AG04450 (cell line): ENCODE measurements at regions not wholly inside any gene's neighbourhood (a gene's known extent, or its start where the extent isn't known, plus 50 kb on each side); places are given as distances from the start of the nearest gene placed in this dataset.

Source experiments
- CTCF ChIA-PET: fragments of 300-600, 350-600 bp; formaldehyde crosslinking; extraction: SDS; loops from one replicate; lab custom pipeline; 2022; ENCODE audit warnings: antibody characterized with exemption, inconsistent platforms; lab: Charles Lee
- POLR2A ChIA-PET: fragments of 350-600 bp; formaldehyde crosslinking; extraction: SDS; loops from one replicate; lab custom pipeline; 2021; ENCODE audit warnings: antibody characterized with exemption, inconsistent platforms; lab: Yijun Ruan, JAX
- DNase-seq: peaks from one replicate; pipeline ENCODE4 v3.0.0-alpha.2; 2011; ENCODE audit warnings: low read depth, low spot score
- H3K27ac ChIP-seq: one replicate; pipeline ENCODE4 v1.5.1; 2012; ENCODE audit warnings: low read depth, low read length, control low read depth
- H3K27me3 ChIP-seq: one replicate; pipeline ENCODE4 v1.6.0; 2012; ENCODE audit warnings: low read length; ENCODE audit not compliant: control insufficient read depth, insufficient read depth
- H3K4me3 ChIP-seq: 2 replicates; pipeline ENCODE4 v1.5.1; 2011; ENCODE audit warnings: mild to moderate bottlenecking, low read depth, low read length, control low read depth
- H3K9me3 ChIP-seq: 2 replicates; pipeline ENCODE4 v1.5.1; 2012; ENCODE audit warnings: low read length; ENCODE audit not compliant: control insufficient read depth, insufficient read depth
- TF ChIP-seq, protein P1 (sequence below): IDR thresholded peaks from 2 replicates; pipeline ENCODE4 v1.5.1; 2011; ENCODE audit warnings: low read depth, low read length, control low read depth, inconsistent platforms

DNA sequence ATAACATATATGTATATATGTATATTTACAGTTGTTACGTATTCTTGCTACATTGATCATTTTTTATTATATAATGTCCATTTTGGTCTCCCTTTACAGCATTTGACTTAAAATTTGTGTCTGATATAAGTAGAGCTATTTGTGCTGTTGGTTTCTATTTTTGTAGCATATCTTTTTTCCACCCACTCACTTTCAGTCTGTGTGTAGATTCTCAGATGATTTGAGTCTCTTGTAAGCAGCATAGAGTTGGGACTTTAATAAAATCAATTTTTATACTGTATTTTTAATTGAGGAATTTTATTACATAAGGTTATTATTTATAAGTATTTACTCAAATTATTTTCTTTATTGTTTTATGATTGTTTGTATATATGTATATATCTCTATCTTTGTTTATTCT is 1293.7 kb downstream of the TMEM121 start:
- CTCF ChIA-PET, result no interaction called here
- POLR2A ChIA-PET, result no interaction called here
- no peak overlapping the region for H3K4me3 ChIP-seq
- no peaks in the 10 kb centered on the region for H3K27me3 ChIP-seq
- H3K9me3 ChIP-seq, result peaks cover 20% of the 10 kb centered on the region
- no peak for DNase-seq
- no peak overlapping the region for H3K27ac ChIP-seq
- TF ChIP-seq, protein P1, sequence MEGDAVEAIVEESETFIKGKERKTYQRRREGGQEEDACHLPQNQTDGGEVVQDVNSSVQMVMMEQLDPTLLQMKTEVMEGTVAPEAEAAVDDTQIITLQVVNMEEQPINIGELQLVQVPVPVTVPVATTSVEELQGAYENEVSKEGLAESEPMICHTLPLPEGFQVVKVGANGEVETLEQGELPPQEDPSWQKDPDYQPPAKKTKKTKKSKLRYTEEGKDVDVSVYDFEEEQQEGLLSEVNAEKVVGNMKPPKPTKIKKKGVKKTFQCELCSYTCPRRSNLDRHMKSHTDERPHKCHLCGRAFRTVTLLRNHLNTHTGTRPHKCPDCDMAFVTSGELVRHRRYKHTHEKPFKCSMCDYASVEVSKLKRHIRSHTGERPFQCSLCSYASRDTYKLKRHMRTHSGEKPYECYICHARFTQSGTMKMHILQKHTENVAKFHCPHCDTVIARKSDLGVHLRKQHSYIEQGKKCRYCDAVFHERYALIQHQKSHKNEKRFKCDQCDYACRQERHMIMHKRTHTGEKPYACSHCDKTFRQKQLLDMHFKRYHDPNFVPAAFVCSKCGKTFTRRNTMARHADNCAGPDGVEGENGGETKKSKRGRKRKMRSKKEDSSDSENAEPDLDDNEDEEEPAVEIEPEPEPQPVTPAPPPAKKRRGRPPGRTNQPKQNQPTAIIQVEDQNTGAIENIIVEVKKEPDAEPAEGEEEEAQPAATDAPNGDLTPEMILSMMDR, result no peak

- H3K27me3 ChIP-seq, result no peaks in the 10 kb centered on the region
- no peak for DNase-seq
- ChIA-PET POLR2A (no interaction called here), CTCF (no interaction called here)
- peaks cover 20% of the 10 kb centered on the region for H3K9me3 ChIP-seq
- TF ChIP-seq, protein P1, result no peak
- no peak overlapping the region for H3K27ac ChIP-seq
- no peak overlapping the region for H3K4me3 ChIP-seq
Observed at GRCh38 chr14:106821119-106821518, 1294.7 kb downstream of the TMEM121 start.

GRCh38 chr14:106822905-106823304 is 1296.5 kb downstream of the TMEM121 start:
- Histone ChIP-seq H3K27ac (no peak overlapping the region), H3K9me3 (peaks cover 22% of the 10 kb centered on the region), H3K4me3 (no peak overlapping the region), H3K27me3 (no peaks in the 10 kb centered on the region)
- DNase-seq, result no peak
- POLR2A ChIA-PET, result no interaction called here
- TF ChIP-seq, protein P1, result no peak
- CTCF ChIA-PET, result no interaction called here

DNA sequence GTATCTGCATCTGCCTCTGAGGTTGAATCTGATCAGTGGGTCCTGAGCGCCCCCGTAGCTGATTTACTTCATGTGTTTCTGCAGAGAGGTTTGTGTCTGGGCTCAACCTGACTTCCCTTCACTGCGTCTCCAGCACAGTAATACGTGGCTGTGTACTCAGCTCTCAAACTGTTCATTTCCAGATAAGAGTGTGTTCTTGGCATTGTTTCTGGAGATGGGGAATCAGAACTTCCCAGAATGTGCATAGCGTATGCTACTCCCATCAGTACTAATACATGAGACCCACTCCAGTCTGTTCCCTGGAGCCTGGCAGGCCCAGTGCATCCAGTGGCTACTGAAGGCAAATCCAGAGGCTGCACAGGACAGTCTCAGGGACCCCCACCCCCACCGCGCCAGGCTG is 1297.2 kb downstream of the TMEM121 start:
- no peak for DNase-seq
- Histone ChIP-seq H3K9me3 (peaks cover 21% of the 10 kb centered on the region), H3K4me3 (no peak overlapping the region), H3K27ac (no peak overlapping the region), H3K27me3 (no peaks in the 10 kb centered on the region)
- CTCF ChIA-PET, result no interaction called here
- TF ChIP-seq, protein P1, result no peak
- POLR2A ChIA-PET, result no interaction called here

DNA sequence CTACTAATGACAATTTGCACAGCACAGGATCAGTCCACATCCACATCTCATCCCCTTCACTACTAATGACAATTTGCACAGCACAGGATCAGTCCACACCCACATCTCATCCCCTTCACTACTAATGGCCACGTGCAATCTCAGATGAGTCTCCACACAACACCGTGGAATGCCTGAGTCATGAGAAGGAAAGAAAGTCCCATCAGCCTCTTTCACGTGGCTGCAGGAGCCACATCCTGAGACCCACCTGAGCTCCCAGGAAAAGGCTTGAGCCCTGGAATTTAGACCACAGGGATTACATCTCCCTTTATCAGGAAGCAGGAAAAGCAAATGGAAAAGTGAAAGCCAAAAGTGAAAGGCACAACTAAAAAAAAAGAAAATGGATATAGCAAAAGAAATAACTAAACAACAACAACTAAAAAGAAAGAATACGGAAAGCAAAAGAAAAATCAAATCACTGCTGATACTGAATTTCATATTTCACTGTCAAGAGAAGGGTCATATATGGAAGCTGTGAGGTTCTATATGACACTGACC is 1300.5 kb downstream of the TMEM121 start:
- H3K4me3 ChIP-seq, result no peak overlapping the region
- H3K27me3 ChIP-seq, result no peaks in the 10 kb centered on the region
- TF ChIP-seq, protein P1, result no peak
- POLR2A ChIA-PET, result no interaction called here
- DNase-seq, result no peak
- peaks cover 32% of the 10 kb centered on the region for H3K9me3 ChIP-seq
- CTCF ChIA-PET, result no interaction called here
- H3K27ac ChIP-seq, result no peak overlapping the region
